Loucy (cell line): ENCODE measurements at regions not wholly inside any gene's neighbourhood (a gene's known extent, or its start where the extent isn't known, plus 50 kb on each side); places are given as distances from the start of the nearest gene placed in this dataset.

Experiments
- H2AFZ ChIP-seq: fragments of 200-600 bp; sonication (generic); 2 replicates; pipeline ENCODE4 v1.6.0; 2016; ENCODE audit warnings: antibody characterized with exemption, mild to moderate bottlenecking, low read length, moderate library complexity
- H3F3A ChIP-seq: fragments of 200-600 bp; 2 replicates; pipeline ENCODE4 v1.6.0; 2016; ENCODE audit warnings: antibody characterized with exemption, low read depth, mild to moderate bottlenecking
- H3K27me3 ChIP-seq: fragments of 200-600 bp; sonication (generic); 2 replicates; pipeline ENCODE4 v1.6.1; 2014; ENCODE audit warnings: low read length, mild to moderate bottlenecking; ENCODE audit not compliant: insufficient read depth, poor library complexity, severe bottlenecking
- H3K36me3 ChIP-seq: fragments of 200-600 bp; sonication (generic); 2 replicates; pipeline ENCODE4 v1.6.1; 2016; ENCODE audit warnings: low read length; ENCODE audit not compliant: insufficient read depth
- H3K4me1 ChIP-seq: fragments of 200-600 bp; sonication (generic); 2 replicates; pipeline ENCODE4 v1.5.1; 2014; ENCODE audit warnings: low read length, mild to moderate bottlenecking; ENCODE audit not compliant: insufficient read depth, poor library complexity, severe bottlenecking
- H3K4me2 ChIP-seq: fragments of 200-600 bp; sonication (generic); 2 replicates; pipeline ENCODE4 v1.6.0; 2014; ENCODE audit warnings: antibody characterized with exemption, low read length, low read depth, mild to moderate bottlenecking; ENCODE audit not compliant: poor library complexity, severe bottlenecking
- H3K4me3 ChIP-seq: fragments of 200-600 bp; sonication (generic); 2 replicates; pipeline ENCODE4 v1.5.1; 2014; ENCODE audit warnings: low read length, mild to moderate bottlenecking, mixed read lengths; ENCODE audit not compliant: poor library complexity, severe bottlenecking
- H3K79me2 ChIP-seq: fragments of 200-600 bp; sonication (generic); 2 replicates; pipeline ENCODE4 v1.6.1; 2014; ENCODE audit warnings: low read length; ENCODE audit not compliant: insufficient read depth
- H3K9ac ChIP-seq: fragments of 200-600 bp; sonication (generic); 2 replicates; pipeline ENCODE4 v1.6.0; 2014; ENCODE audit warnings: mild to moderate bottlenecking, low read depth, low read length, moderate library complexity; ENCODE audit not compliant: poor library complexity, severe bottlenecking
- H3K9me2 ChIP-seq: fragments of 200-600 bp; sonication (generic); replicated peaks from 2 replicates; pipeline ENCODE4 v1.6.1; 2016; ENCODE audit warnings: low read depth, low read length, mixed read lengths
- H3K9me3 ChIP-seq: fragments of 200-600 bp; sonication (generic); 2 replicates; pipeline ENCODE4 v1.6.1; 2014; ENCODE audit warnings: mild to moderate bottlenecking, antibody characterized with exemption, low read length, low read depth; ENCODE audit not compliant: insufficient read depth
- H4K20me1 ChIP-seq: fragments of 200-600 bp; sonication (generic); 2 replicates; pipeline ENCODE4 v1.6.0; 2014; ENCODE audit warnings: antibody characterized with exemption, low read length, mild to moderate bottlenecking; ENCODE audit not compliant: insufficient read depth, poor library complexity, severe bottlenecking
- EZH2phosphoT487 ChIP-seq: fragments of 200-600 bp; IDR thresholded peaks from 2 replicates; pipeline ENCODE4 v1.6.1; 2018; ENCODE audit warnings: antibody characterized with exemption, mild to moderate bottlenecking, moderate library complexity, borderline replicate concordance
- TF ChIP-seq, protein P1 (sequence below): fragments of 200-600 bp; sonication (generic); conservative IDR thresholded peaks from 2 replicates; pipeline ENCODE4 v1.5.1; 2014; ENCODE audit warnings: mild to moderate bottlenecking, antibody characterized with exemption, low read length

DNA sequence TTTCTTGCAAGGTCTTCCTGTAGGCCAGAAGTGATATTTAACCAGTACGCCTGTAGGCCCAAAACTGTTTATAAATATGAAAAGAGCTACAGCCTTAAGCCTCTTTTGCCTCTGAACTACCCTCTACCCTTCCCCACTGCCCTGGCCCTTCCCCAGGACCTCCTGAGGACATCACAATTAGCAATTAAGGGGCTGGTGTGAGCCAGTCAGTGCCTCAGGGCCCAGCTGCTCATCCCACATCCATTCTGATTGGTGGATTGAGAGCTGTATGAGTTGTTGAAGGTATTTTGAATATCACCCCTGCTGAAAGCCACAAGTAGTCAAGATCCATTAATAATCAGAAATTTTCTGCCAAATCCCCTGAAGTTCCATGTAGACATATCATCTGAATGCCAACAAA, 126.3 kb upstream of the TACR1 start:
- H3K4me1 ChIP-seq: peaks cover 17% of the 10 kb centered on the region
- H3F3A ChIP-seq: no peaks in the 10 kb centered on the region
- no peak overlapping the region for H3K4me3 ChIP-seq
- no peak overlapping the region for H2AFZ ChIP-seq
- H3K36me3 ChIP-seq: no peaks in the 10 kb centered on the region
- no peaks in the 10 kb centered on the region for H3K9me2 ChIP-seq
- H3K79me2 ChIP-seq: no peaks in the 10 kb centered on the region
- no peak overlapping the region for H3K9ac ChIP-seq
- no peaks in the 10 kb centered on the region for H3K27me3 ChIP-seq
- no peak for TF ChIP-seq EZH2phosphoT487
- TF ChIP-seq, protein P1, sequence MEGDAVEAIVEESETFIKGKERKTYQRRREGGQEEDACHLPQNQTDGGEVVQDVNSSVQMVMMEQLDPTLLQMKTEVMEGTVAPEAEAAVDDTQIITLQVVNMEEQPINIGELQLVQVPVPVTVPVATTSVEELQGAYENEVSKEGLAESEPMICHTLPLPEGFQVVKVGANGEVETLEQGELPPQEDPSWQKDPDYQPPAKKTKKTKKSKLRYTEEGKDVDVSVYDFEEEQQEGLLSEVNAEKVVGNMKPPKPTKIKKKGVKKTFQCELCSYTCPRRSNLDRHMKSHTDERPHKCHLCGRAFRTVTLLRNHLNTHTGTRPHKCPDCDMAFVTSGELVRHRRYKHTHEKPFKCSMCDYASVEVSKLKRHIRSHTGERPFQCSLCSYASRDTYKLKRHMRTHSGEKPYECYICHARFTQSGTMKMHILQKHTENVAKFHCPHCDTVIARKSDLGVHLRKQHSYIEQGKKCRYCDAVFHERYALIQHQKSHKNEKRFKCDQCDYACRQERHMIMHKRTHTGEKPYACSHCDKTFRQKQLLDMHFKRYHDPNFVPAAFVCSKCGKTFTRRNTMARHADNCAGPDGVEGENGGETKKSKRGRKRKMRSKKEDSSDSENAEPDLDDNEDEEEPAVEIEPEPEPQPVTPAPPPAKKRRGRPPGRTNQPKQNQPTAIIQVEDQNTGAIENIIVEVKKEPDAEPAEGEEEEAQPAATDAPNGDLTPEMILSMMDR: no peak
- H3K4me2 ChIP-seq: no peak overlapping the region
- no peaks in the 10 kb centered on the region for H3K9me3 ChIP-seq
- no peaks in the 10 kb centered on the region for H4K20me1 ChIP-seq

DNA sequence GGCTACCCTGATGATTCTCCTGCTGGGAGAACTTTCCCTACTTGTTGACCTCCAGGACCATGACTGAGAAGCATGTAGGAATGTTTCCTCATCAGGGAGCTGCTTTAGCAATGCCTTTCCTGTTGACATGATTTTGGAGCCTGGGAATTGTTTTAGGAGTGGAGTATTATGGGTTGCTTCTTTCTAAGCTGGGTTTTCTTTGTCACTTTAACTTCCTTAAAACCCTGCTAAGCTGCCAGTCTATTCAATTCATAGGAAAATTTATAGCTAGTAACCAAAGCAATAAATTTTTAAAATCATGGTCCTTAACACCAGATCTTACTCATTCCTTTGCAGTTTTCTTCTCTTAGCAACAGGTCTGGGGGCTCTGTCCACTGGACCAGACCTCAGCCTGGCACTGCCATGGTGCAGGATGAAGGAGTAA, 125.6 kb upstream of the TACR1 start:
- Histone ChIP-seq H3K36me3 (no peaks in the 10 kb centered on the region), H3K79me2 (no peaks in the 10 kb centered on the region), H3K4me1 (peaks cover 17% of the 10 kb centered on the region), H3K27me3 (no peaks in the 10 kb centered on the region), H4K20me1 (no peaks in the 10 kb centered on the region), H2AFZ (no peak overlapping the region), H3K4me3 (no peak overlapping the region), H3K9ac (no peak overlapping the region), H3K4me2 (peak overlapping the region; percentile 10), H3K9me3 (no peaks in the 10 kb centered on the region), H3F3A (no peaks in the 10 kb centered on the region), H3K9me2 (no peaks in the 10 kb centered on the region)
- TF ChIP-seq, protein P1: no peak
- TF ChIP-seq EZH2phosphoT487: no peak

DNA sequence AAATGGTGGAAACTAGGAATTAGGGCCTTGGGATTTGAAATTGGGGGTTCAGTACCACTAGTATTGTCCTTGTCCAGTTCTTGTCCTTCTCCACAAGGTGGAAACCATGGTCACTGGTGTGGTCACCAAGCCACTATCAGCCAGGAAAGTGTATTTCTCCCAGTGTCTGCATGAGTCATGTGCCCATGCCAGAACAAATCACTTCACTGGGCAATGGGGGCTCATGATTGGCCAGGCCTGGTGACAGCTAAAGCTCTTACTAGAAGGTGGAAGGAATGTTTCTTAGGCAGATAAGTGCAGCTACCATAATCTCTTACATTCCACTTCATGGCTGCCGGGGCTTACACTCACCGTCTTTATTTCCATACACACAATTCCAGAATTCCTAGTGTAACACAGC, 124.8 kb upstream of the TACR1 start:
- Histone ChIP-seq H3K79me2 (no peaks in the 10 kb centered on the region), H3K4me2 (peak overlapping the region; percentile 10), H3K9ac (no peak overlapping the region), H4K20me1 (no peaks in the 10 kb centered on the region), H2AFZ (no peak overlapping the region), H3K4me1 (peaks cover 17% of the 10 kb centered on the region), H3K9me3 (no peaks in the 10 kb centered on the region), H3K36me3 (no peaks in the 10 kb centered on the region), H3K27me3 (no peaks in the 10 kb centered on the region), H3K4me3 (no peak overlapping the region), H3F3A (no peaks in the 10 kb centered on the region), H3K9me2 (no peaks in the 10 kb centered on the region)
- TF ChIP-seq, protein P1: no peak
- no peak for TF ChIP-seq EZH2phosphoT487
